OCI-LY7 (cell line): ENCODE measurements at regions not wholly inside any gene's neighbourhood (a gene's known extent, or its start where the extent isn't known, plus 50 kb on each side); places are given as distances from the start of the nearest gene placed in this dataset.
"Not testable (repeated sequence)": the region's sequence is repeated elsewhere in the genome, so short reads cannot be mapped to it uniquely, and the experiment has no call there.

Experiments
- BruUV-seq: library from RNA; stranded (reverse); fragments of 400-500 nt; replicated peaks from 2 replicates; lab custom pipeline; 2021; lab: Mats Ljungman, UMichigan
- CTCF ChIA-PET: fragments of 300-600 bp; sonication (Branson Sonifier 250); formaldehyde crosslinking; loops from one replicate; lab custom pipeline; 2022; ENCODE audit warnings: antibody characterized with exemption; ENCODE audit not compliant: unreplicated experiment; lab: Charles Lee
- POLR2A ChIA-PET: fragments of 300-600 bp; sonication (Branson Sonifier 250); formaldehyde crosslinking; loops from one replicate; lab custom pipeline; 2022; ENCODE audit warnings: antibody characterized with exemption; lab: Charles Lee
- DNase-seq: peaks from one replicate; pipeline ENCODE4 v3.0.0-alpha.2; 2015; ENCODE audit warnings: low spot score
- H2AFZ ChIP-seq: fragments of 200-600 bp; sonication (generic), shearing (Covaris generic); 2 replicates; pipeline ENCODE4 v1.6.1; 2014; ENCODE audit warnings: mild to moderate bottlenecking, antibody characterized with exemption, low read length, moderate library complexity
- H3K27ac ChIP-seq: fragments of 200-600 bp; sonication (generic); 2 replicates; pipeline ENCODE4 v1.5.1; 2014; ENCODE audit warnings: mixed run types, low read depth, mild to moderate bottlenecking, moderate library complexity, low read length, inconsistent platforms; ENCODE audit not compliant: poor library complexity, severe bottlenecking
- H3K36me3 ChIP-seq: fragments of 200-600 bp; sonication (generic); 2 replicates; pipeline ENCODE4 v1.6.1; 2014; ENCODE audit warnings: mild to moderate bottlenecking, antibody characterized with exemption, low read length, moderate library complexity, mixed read lengths; ENCODE audit not compliant: insufficient read depth
- H3K4me1 ChIP-seq: fragments of 200-600 bp; sonication (generic); 2 replicates; pipeline ENCODE4 v1.5.1; 2014; ENCODE audit warnings: mild to moderate bottlenecking, low read length; ENCODE audit not compliant: insufficient read depth, poor library complexity, severe bottlenecking
- H3K4me2 ChIP-seq: fragments of 200-600 bp; sonication (generic); 2 replicates; pipeline ENCODE4 v1.6.1; 2014; ENCODE audit warnings: mild to moderate bottlenecking, low read length
- H3K4me3 ChIP-seq: fragments of 200-600 bp; sonication (generic); 2 replicates; pipeline ENCODE4 v1.5.1; 2014; ENCODE audit warnings: mild to moderate bottlenecking, low read depth, low read length; ENCODE audit not compliant: poor library complexity, severe bottlenecking
- H3K79me2 ChIP-seq: fragments of 200-600 bp; sonication (generic); 2 replicates; pipeline ENCODE4 v1.6.1; 2016; ENCODE audit warnings: low read depth, mild to moderate bottlenecking, low read length, moderate library complexity, mixed read lengths; ENCODE audit not compliant: insufficient read depth
- H3K9me2 ChIP-seq: fragments of 200-600 bp; sonication (generic); 2 replicates; pipeline ENCODE4 v1.6.1; 2016; ENCODE audit warnings: mild to moderate bottlenecking, low read length, mixed read lengths; ENCODE audit not compliant: insufficient read depth
- H3K9me3 ChIP-seq: fragments of 200-600 bp; sonication (generic); 2 replicates; pipeline ENCODE4 v1.6.1; 2014; ENCODE audit warnings: mild to moderate bottlenecking, mixed run types, low read length, mixed read lengths
- H4K20me1 ChIP-seq: fragments of 200-600 bp; sonication (generic); 2 replicates; pipeline ENCODE4 v1.6.1; 2014; ENCODE audit warnings: mild to moderate bottlenecking, antibody characterized with exemption, low read length, moderate library complexity, mixed read lengths; ENCODE audit not compliant: insufficient read depth
- CTCF ChIP-seq: fragments of 200-600 bp; sonication (generic); conservative IDR thresholded peaks from 2 replicates; pipeline ENCODE4 v1.5.1; 2014; ENCODE audit warnings: mild to moderate bottlenecking, antibody characterized with exemption, low read length, moderate library complexity, mixed read lengths
- EZH2phosphoT487 ChIP-seq: fragments of 200-600 bp; sonication (generic); IDR thresholded peaks from 2 replicates; pipeline ENCODE4 v1.6.1; 2018; ENCODE audit warnings: low read depth, borderline replicate concordance, mild to moderate bottlenecking, mixed run types, antibody characterized with exemption, low read length, moderate library complexity, mixed read lengths
- intact Hi-C: fragments of 100-400 bp; cut with micrococcal nuclease; formaldehyde crosslinking; loops from one replicate; pipeline ENCODE4 v1.10.0; 2022; ENCODE audit not compliant: unreplicated experiment

- ChIA-PET POLR2A (no interaction called here), CTCF (no interaction called here)
- Histone ChIP-seq H3K4me3 (no peak overlapping the region), H3K9me2 (no peaks in the 10 kb centered on the region), H3K9me3 (no peaks in the 10 kb centered on the region), H3K4me2 (no peak overlapping the region), H4K20me1 (no peaks in the 10 kb centered on the region), H3K4me1 (no peaks in the 10 kb centered on the region), H3K27ac (no peak overlapping the region), H3K36me3 (no peaks in the 10 kb centered on the region), H3K79me2 (no peaks in the 10 kb centered on the region), H2AFZ (no peak overlapping the region)
- intact Hi-C loops, result no loop called here
- no TSS peak for BruUV-seq
- no peak for TF ChIP-seq CTCF
- no peak for DNase-seq
These were observed 253.6 kb downstream of the HAPSTR1 start for GRCh38 chr16:9345046-9345445.

- no peaks in the 10 kb centered on the region for H3K4me1 ChIP-seq
- H3K27ac ChIP-seq, result no peak overlapping the region
- POLR2A ChIA-PET, result no interaction called here
- no peaks in the 10 kb centered on the region for H3K9me2 ChIP-seq
- CTCF ChIA-PET, result no interaction called here
- no peak for TF ChIP-seq EZH2phosphoT487
- no peak for TF ChIP-seq CTCF
- no peak overlapping the region for H2AFZ ChIP-seq
- no peaks in the 10 kb centered on the region for H3K36me3 ChIP-seq
- intact Hi-C loops, result no loop called here
- H3K79me2 ChIP-seq, result no peaks in the 10 kb centered on the region
- no peak overlapping the region for H3K4me3 ChIP-seq
- H4K20me1 ChIP-seq, result no peaks in the 10 kb centered on the region
- no peak for DNase-seq
- BruUV-seq, result no TSS peak
- no peaks in the 10 kb centered on the region for H3K9me3 ChIP-seq
- no peak overlapping the region for H3K4me2 ChIP-seq
These were observed 254.4 kb downstream of the HAPSTR1 start for GRCh38 chr16:9345880-9346279.

DNA sequence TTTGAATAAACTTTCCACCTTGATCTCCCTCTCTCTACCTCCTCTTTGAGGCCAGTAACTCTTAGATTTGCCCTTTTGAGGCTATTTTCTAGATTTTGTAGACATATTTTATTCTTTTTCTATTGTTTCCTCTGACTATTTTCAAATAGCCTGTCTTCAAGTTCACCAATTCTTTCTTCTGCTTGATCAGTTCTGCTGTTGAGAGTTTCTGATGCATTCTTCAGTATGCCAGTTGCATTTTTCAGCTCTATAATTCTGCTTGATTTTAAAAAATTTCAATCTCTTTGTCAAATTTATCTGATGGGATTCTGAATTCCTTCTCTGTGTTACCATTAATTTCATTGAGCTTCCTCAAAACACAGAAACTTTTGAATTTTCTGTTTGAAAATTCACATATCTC, 257.5 kb downstream of the HAPSTR1 start:
- Histone ChIP-seq H2AFZ (no peak overlapping the region), H3K4me3 (no peak overlapping the region), H3K9me2 (no peaks in the 10 kb centered on the region), H4K20me1 (no peaks in the 10 kb centered on the region), H3K79me2 (no peaks in the 10 kb centered on the region), H3K4me1 (no peaks in the 10 kb centered on the region), H3K9me3 (no peaks in the 10 kb centered on the region), H3K27ac (no peak overlapping the region), H3K36me3 (no peaks in the 10 kb centered on the region), H3K4me2 (no peak overlapping the region)
- CTCF ChIA-PET, result no interaction called here
- no peak for DNase-seq
- POLR2A ChIA-PET, result no interaction called here
- intact Hi-C loops, result no loop called here
- no peak for TF ChIP-seq CTCF
- BruUV-seq, result no TSS peak

DNA sequence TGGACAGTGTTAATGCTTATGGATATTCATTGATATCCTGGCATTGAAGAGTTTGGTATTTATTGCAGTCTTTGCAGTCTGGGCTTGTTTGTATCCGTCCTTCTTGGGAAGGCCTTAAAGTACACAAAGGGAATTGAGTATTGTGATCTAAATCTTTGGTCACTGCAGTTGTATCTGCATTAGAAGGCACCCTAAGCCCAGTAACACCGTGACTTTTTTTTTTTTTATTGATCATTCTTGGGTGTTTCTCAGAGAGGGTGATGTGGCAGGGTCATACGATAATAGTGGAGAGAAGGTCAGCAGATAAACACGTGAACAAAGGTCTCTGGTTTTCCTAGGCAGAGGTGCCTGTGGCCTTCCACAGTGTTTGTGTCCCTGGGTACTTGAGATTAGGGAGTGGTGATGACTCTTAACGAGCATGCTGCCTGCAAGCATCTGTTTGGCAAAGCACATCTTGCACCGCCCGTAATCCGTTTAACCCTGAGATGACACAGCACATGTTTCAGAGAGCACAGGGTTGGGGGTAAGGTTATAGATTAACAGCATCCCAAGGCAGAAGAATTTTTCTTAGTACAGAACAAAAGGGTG, 258.0 kb downstream of the HAPSTR1 start:
- BruUV-seq, POLR2A ChIA-PET, intact Hi-C loops: not testable (repeated sequence)

More for the DNA sequence above, 258.0 kb downstream of the HAPSTR1 start:
- H3K27ac ChIP-seq, H3K9me2 ChIP-seq, DNase-seq, H3K4me3 ChIP-seq, H3K36me3 ChIP-seq, H4K20me1 ChIP-seq, H3K9me3 ChIP-seq, H3K4me1 ChIP-seq, CTCF ChIA-PET, H3K79me2 ChIP-seq, H2AFZ ChIP-seq, H3K4me2 ChIP-seq: not testable (repeated sequence)
